DOHH2 (cell line): ENCODE measurements at regions not wholly inside any gene's neighbourhood (a gene's known extent, or its start where the extent isn't known, plus 50 kb on each side); places are given as distances from the start of the nearest gene placed in this dataset.
"Not testable (repeated sequence)": the region's sequence is repeated elsewhere in the genome, so short reads cannot be mapped to it uniquely, and the experiment has no call there.

Experiments used
- H3F3A ChIP-seq: fragments of 200-600 bp; sonication (generic), shearing (Covaris generic); 2 replicates; pipeline ENCODE4 v1.6.0; 2016; ENCODE audit warnings: antibody characterized with exemption, mild to moderate bottlenecking; ENCODE audit not compliant: control insufficient read depth, insufficient read depth
- H3K27ac ChIP-seq: fragments of 200-600 bp; sonication (generic); 2 replicates; pipeline ENCODE4 v1.5.1; 2014; ENCODE audit warnings: low read depth, mild to moderate bottlenecking, low read length, moderate library complexity
- H3K27me3 ChIP-seq: fragments of 200-600 bp; sonication (generic); 2 replicates; pipeline ENCODE4 v1.6.1; 2014; ENCODE audit warnings: mild to moderate bottlenecking, low read length, mixed read lengths; ENCODE audit not compliant: control insufficient read depth
- H3K36me3 ChIP-seq: fragments of 200-600 bp; sonication (generic); 2 replicates; pipeline ENCODE4 v1.6.1; 2014; ENCODE audit warnings: mild to moderate bottlenecking, low read length, moderate library complexity, mixed read lengths; ENCODE audit not compliant: control insufficient read depth
- H3K4me1 ChIP-seq: fragments of 200-600 bp; sonication (generic); 2 replicates; pipeline ENCODE4 v1.6.1; 2014; ENCODE audit warnings: mild to moderate bottlenecking, low read length, mixed read lengths; ENCODE audit not compliant: control insufficient read depth
- H3K4me2 ChIP-seq: fragments of 200-600 bp; sonication (generic); 2 replicates; pipeline ENCODE4 v1.6.0; 2014; ENCODE audit warnings: mild to moderate bottlenecking, low read length, moderate library complexity
- H3K4me3 ChIP-seq: fragments of 200-600 bp; sonication (generic); 2 replicates; pipeline ENCODE4 v1.5.1; 2014; ENCODE audit warnings: mild to moderate bottlenecking, low read length, mixed read lengths
- H3K79me2 ChIP-seq: fragments of 200-600 bp; sonication (generic); 2 replicates; pipeline ENCODE4 v1.6.1; 2014; ENCODE audit warnings: mild to moderate bottlenecking, low read length, mixed read lengths; ENCODE audit not compliant: control insufficient read depth
- H3K9me2 ChIP-seq: fragments of 200-600 bp; sonication (generic); replicated peaks from 2 replicates; pipeline ENCODE4 v1.6.1; 2014; ENCODE audit warnings: mild to moderate bottlenecking, low read length, mixed read lengths; ENCODE audit not compliant: control insufficient read depth
- H3K9me3 ChIP-seq: fragments of 200-600 bp; sonication (generic); 2 replicates; pipeline ENCODE4 v1.6.1; 2014; ENCODE audit warnings: antibody characterized with exemption, low read length, mixed read lengths; ENCODE audit not compliant: control insufficient read depth, insufficient read depth
- H4K20me1 ChIP-seq: fragments of 200-600 bp; sonication (generic); 2 replicates; pipeline ENCODE4 v1.6.0; 2014; ENCODE audit warnings: low read depth, mild to moderate bottlenecking, antibody characterized with exemption, low read length, moderate library complexity; ENCODE audit not compliant: control insufficient read depth, insufficient read depth
- EZH2phosphoT487 ChIP-seq: fragments of 200-600 bp; sonication (generic); IDR thresholded peaks from 2 replicates; pipeline ENCODE4 v1.6.1; 2017; ENCODE audit warnings: borderline replicate concordance, mild to moderate bottlenecking, antibody characterized with exemption, low read length, moderate library complexity, mixed read lengths
- TF ChIP-seq, protein P1 (sequence below): fragments of 200-600 bp; sonication (generic); IDR thresholded peaks from one replicate; pipeline ENCODE4 v1.5.1; 2014; ENCODE audit warnings: antibody characterized with exemption, mild to moderate bottlenecking, low read depth, low read length; ENCODE audit not compliant: poor library complexity, severe bottlenecking

- TF ChIP-seq EZH2phosphoT487 = no peak
- TF ChIP-seq, protein P1, sequence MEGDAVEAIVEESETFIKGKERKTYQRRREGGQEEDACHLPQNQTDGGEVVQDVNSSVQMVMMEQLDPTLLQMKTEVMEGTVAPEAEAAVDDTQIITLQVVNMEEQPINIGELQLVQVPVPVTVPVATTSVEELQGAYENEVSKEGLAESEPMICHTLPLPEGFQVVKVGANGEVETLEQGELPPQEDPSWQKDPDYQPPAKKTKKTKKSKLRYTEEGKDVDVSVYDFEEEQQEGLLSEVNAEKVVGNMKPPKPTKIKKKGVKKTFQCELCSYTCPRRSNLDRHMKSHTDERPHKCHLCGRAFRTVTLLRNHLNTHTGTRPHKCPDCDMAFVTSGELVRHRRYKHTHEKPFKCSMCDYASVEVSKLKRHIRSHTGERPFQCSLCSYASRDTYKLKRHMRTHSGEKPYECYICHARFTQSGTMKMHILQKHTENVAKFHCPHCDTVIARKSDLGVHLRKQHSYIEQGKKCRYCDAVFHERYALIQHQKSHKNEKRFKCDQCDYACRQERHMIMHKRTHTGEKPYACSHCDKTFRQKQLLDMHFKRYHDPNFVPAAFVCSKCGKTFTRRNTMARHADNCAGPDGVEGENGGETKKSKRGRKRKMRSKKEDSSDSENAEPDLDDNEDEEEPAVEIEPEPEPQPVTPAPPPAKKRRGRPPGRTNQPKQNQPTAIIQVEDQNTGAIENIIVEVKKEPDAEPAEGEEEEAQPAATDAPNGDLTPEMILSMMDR = no peak
- Histone ChIP-seq H4K20me1 (no peaks in the 10 kb centered on the region), H3K4me3 (no peak overlapping the region), H3K9me2 (no peaks in the 10 kb centered on the region), H3K27me3 (no peaks in the 10 kb centered on the region), H3K27ac (no peak overlapping the region), H3F3A (no peaks in the 10 kb centered on the region), H3K36me3 (no peaks in the 10 kb centered on the region), H3K79me2 (no peaks in the 10 kb centered on the region), H3K4me1 (no peaks in the 10 kb centered on the region), H3K9me3 (no peaks in the 10 kb centered on the region), H3K4me2 (no peak overlapping the region)
These were observed 346.8 kb upstream of the ARPP21 start for GRCh38 chr3:35292568-35292967.

- H3F3A ChIP-seq = no peaks in the 10 kb centered on the region
- TF ChIP-seq EZH2phosphoT487 = no peak
- TF ChIP-seq, protein P1 = no peak
- H3K9me3 ChIP-seq = no peaks in the 10 kb centered on the region
- H3K9me2 ChIP-seq = no peaks in the 10 kb centered on the region
- H4K20me1 ChIP-seq = no peaks in the 10 kb centered on the region
- no peak overlapping the region for H3K27ac ChIP-seq
- H3K4me3 ChIP-seq = no peak overlapping the region
- no peaks in the 10 kb centered on the region for H3K27me3 ChIP-seq
- no peaks in the 10 kb centered on the region for H3K36me3 ChIP-seq
- H3K4me1 ChIP-seq = no peaks in the 10 kb centered on the region
- H3K4me2 ChIP-seq = no peak overlapping the region
- no peaks in the 10 kb centered on the region for H3K79me2 ChIP-seq
These were observed 343.4 kb upstream of the ARPP21 start for GRCh38 chr3:35295906-35296305.

- Histone ChIP-seq H3K4me1 (no peaks in the 10 kb centered on the region), H3K27me3 (no peaks in the 10 kb centered on the region), H4K20me1 (no peaks in the 10 kb centered on the region), H3K9me2 (no peaks in the 10 kb centered on the region), H3K4me3 (no peak overlapping the region), H3K9me3 (no peaks in the 10 kb centered on the region), H3K27ac (no peak overlapping the region), H3K4me2 (no peak overlapping the region), H3K79me2 (no peaks in the 10 kb centered on the region), H3F3A (no peaks in the 10 kb centered on the region), H3K36me3 (no peaks in the 10 kb centered on the region)
- TF ChIP-seq, protein P1 = no peak
- TF ChIP-seq EZH2phosphoT487 = no peak
These were observed 342.8 kb upstream of the ARPP21 start for GRCh38 chr3:35296533-35296932.

DNA sequence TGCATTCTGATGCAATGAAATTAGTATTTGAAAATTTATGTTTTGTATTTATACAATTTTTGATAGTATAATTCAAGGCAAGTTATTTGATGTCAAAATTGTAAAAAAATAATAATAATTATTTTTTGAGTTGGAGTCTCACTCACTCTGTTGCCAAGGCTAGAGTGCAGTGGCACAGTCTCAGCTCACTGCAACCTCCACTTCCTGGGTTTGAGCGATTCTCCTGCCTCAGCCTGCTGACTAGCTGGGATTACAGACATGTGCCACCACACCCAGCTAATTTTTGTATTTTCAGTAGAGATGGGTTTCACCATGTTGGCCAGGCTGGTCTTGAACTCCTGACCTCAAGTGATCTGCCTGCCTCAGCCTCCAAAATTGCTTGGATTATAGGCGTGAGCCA, 342.4 kb upstream of the ARPP21 start:
- H3K9me3 ChIP-seq, H3K79me2 ChIP-seq, H3F3A ChIP-seq, H4K20me1 ChIP-seq, H3K27ac ChIP-seq, H3K36me3 ChIP-seq, H3K27me3 ChIP-seq, H3K4me1 ChIP-seq, H3K4me3 ChIP-seq, H3K9me2 ChIP-seq, H3K4me2 ChIP-seq: not testable (repeated sequence)
